Middle frontal gyrus (tissue), 1 donor: ENCODE measurements at regions not wholly inside any gene's neighbourhood (a gene's known extent, or its start where the extent isn't known, plus 50 kb on each side); places are given as distances from the start of the nearest gene placed in this dataset.

Experiments used
- DNase-seq: peaks from one replicate; pipeline ENCODE4 v3.0.0-alpha.2; 2015; ENCODE audit warnings: low spot score; ENCODE audit errors: extremely low spot score

GRCh38 chr19:46546194-46546896 is 50.7 kb upstream of the PNMA8B start:
- DNase-seq = peak; percentile 40

- DNase-seq = no peak
Observed at GRCh38 chr19:46550684-46551083, 50.4 kb upstream of the CALM3 start.

GRCh38 chr19:46551164-46551563 is 50.0 kb upstream of the CALM3 start:
- DNase-seq = no peak
